HEK293T (cell line): ENCODE measurements at regions not wholly inside any gene's neighbourhood (a gene's known extent, or its start where the extent isn't known, plus 50 kb on each side); places are given as distances from the start of the nearest gene placed in this dataset.

Experiments used
- ARNT ChIP-seq: fragments of 450-650 bp; IDR thresholded peaks from 2 replicates; pipeline ENCODE4 v1.6.1; 2017; ENCODE audit warnings: mild to moderate bottlenecking
- BHLHE40 ChIP-seq: fragments of 450-650 bp; IDR thresholded peaks from 2 replicates; pipeline ENCODE4 v1.6.1; 2016; ENCODE audit warnings: mild to moderate bottlenecking, moderate library complexity, borderline replicate concordance
- FOXM1 ChIP-seq: fragments of 450-650 bp; IDR thresholded peaks from 2 replicates; pipeline ENCODE4 v1.6.1; 2017; ENCODE audit warnings: mild to moderate bottlenecking, borderline replicate concordance
- HDGF ChIP-seq: fragments of 450-650 bp; IDR thresholded peaks from 2 replicates; pipeline ENCODE4 v1.6.1; 2017; ENCODE audit warnings: antibody characterized with exemption, borderline replicate concordance
- L3MBTL2 ChIP-seq: fragments of 450-650 bp; conservative IDR thresholded peaks from 2 replicates; pipeline ENCODE4 v1.6.1; 2016; ENCODE audit warnings: mild to moderate bottlenecking
- PKNOX1 ChIP-seq: fragments of 450-650 bp; IDR thresholded peaks from 2 replicates; pipeline ENCODE4 v1.6.1; 2016
- SP1 ChIP-seq: fragments of 450-650 bp; IDR thresholded peaks from 2 replicates; pipeline ENCODE4 v1.6.1; 2017
- SUZ12 ChIP-seq: fragments of 450-650 bp; IDR thresholded peaks from 2 replicates; pipeline ENCODE4 v1.6.1; 2016; ENCODE audit warnings: mild to moderate bottlenecking
- ZNF384 ChIP-seq: fragments of 450-650 bp; IDR thresholded peaks from 2 replicates; pipeline ENCODE4 v1.6.1; 2016

GRCh38 chr1:165052936-165053335 is 303.6 kb downstream of the LMX1A start:
- TF ChIP-seq SP1, result no peak
- TF ChIP-seq HDGF, result no peak
- no peak for TF ChIP-seq BHLHE40
- TF ChIP-seq L3MBTL2, result no peak
- no peak for TF ChIP-seq ARNT
- TF ChIP-seq SUZ12, result no peak
- TF ChIP-seq FOXM1, result no peak
- TF ChIP-seq PKNOX1, result no peak
- TF ChIP-seq ZNF384, result no peak
